ENCODE measurements at regions not wholly inside any gene's neighbourhood (a gene's known extent, or its start where the extent isn't known, plus 50 kb on each side); places are given as distances from the start of the nearest gene placed in this dataset.

- no peak overlapping the region for H3K27ac ChIP-seq (ENCODE audit: low read depth, low read length)
- ChIA-PET POLR2A (no interaction called here), CTCF (interaction anchor here (0.7 to 2.9 kb wide), 4 partner anchors 45 to 579 kb away, joined by 3 to 13 read pairs (median 4); no protein-coding TSS in a partner anchor), RAD21 (ENCODE audit: low non-redundant PET in 1 of 2, low total read pairs in 2 of 2, uncharacterized antibody in 2 of 2, unreplicated experiment in 2 of 2) (no interaction called here)
- no peak overlapping the region for H3K4me3 ChIP-seq (replicated peaks in 1 of 2; ENCODE audit: low read depth in 1 of 2, low read length in 2 of 2)
- intact Hi-C loops (cut with micrococcal nuclease) = no loop called here
- no peaks in the 10 kb centered on the region for H4K20me1 ChIP-seq (ENCODE audit: insufficient read depth)
- H3K9ac ChIP-seq (ENCODE audit: low read length) = no peak overlapping the region
- no peaks in the 10 kb centered on the region for H3K9me2 ChIP-seq (ENCODE audit: insufficient read depth)
- H3K4me1 ChIP-seq (ENCODE audit: control insufficient read depth in 1 of 2, insufficient read depth in 2 of 2, low read length in 2 of 2) = peaks cover 12 to 28% of the 10 kb centered on the region in 2 experiments; a peak in 3 of 4 replicates
- H2AFZ ChIP-seq (ENCODE audit: low read depth, low read length, poor library complexity, severe bottlenecking) = peak overlapping the region; percentile 83
- no peaks in the 10 kb centered on the region for H3K79me2 ChIP-seq (ENCODE audit: insufficient read depth, low read length)
- no peaks in the 10 kb centered on the region for H3K27me3 ChIP-seq (ENCODE audit: insufficient read depth, low read length)
- peak overlapping the region; percentile 44 for H3K4me2 ChIP-seq (ENCODE audit: low read length)
- no peaks in the 10 kb centered on the region for H3K36me3 ChIP-seq (ENCODE audit: control insufficient read depth in 1 of 2, insufficient read depth in 2 of 2, low read length in 2 of 2)
- no peak for DNase-seq (ENCODE audit: low read depth, low spot score)
- TF ChIP-seq EGR1 (IDR thresholded peaks at IDR 0.05; ENCODE audit: low read depth) (no peak), CTCF (IDR thresholded peaks at IDR 0.05 in 2 of 3, conservative IDR thresholded peaks at IDR 0.05 in 1 of 3; ENCODE audit: borderline replicate concordance in 1 of 3, insufficient read depth in 1 of 3, low read depth in 2 of 3, low read length in 2 of 3) (peak in 2 of 3 experiments; percentile 16 to 32; a peak in 3 of 6 replicates), ELF1 (IDR thresholded peaks at IDR 0.05; ENCODE audit: borderline replicate concordance, low read depth) (no peak), ZBTB33 (IDR thresholded peaks at IDR 0.05; ENCODE audit: extremely low read depth, insufficient replicate concordance, low read length) (no peak), REST (IDR thresholded peaks at IDR 0.05; ENCODE audit: low read depth) (no peak)
- no TSS peak for BruUV-seq (replicated peaks)
- no peaks in the 10 kb centered on the region for H3K9me3 ChIP-seq (ENCODE audit: control insufficient read depth in 1 of 2, insufficient read depth in 1 of 2, low read depth in 1 of 2, low read length in 2 of 2)
- ATAC-seq = peak; percentile 82
Observed at GRCh38 chr4:139606579-139607501, 50.8 kb upstream of the SETD7 start.

Data from HCT116 (cell line).